Tibial nerve (tissue), 4 donors: ENCODE measurements at regions not wholly inside any gene's neighbourhood (a gene's known extent, or its start where the extent isn't known, plus 50 kb on each side); places are given as distances from the start of the nearest gene placed in this dataset.

ENCODE experiments used
- DNase-seq, 2 donors: peaks; one replicate each; pipeline ENCODE4 v3.0.0-alpha.2; 2019; ENCODE audit warnings: low spot score in 2 of 2
- H3K27ac ChIP-seq, 4 donors: fragments of 200-600 bp; sonication (generic) in 3 of 4; one replicate each; pipeline ENCODE4 v1.5.1; 2017 to 2019; ENCODE audit warnings: mild to moderate bottlenecking in 1 of 4
- H3K27me3 ChIP-seq, 2 donors: fragments of 200-600 bp; sonication (generic) in 1 of 2; one replicate each; pipeline versions ENCODE4 v1.5.1 to v1.6.0; 2017 to 2019
- H3K36me3 ChIP-seq, 3 donors: fragments of 200-600 bp; sonication (generic); one replicate each; pipeline ENCODE4 v1.5.1; 2018 to 2019
- H3K4me1 ChIP-seq, 4 donors: fragments of 200-600 bp; sonication (generic) in 3 of 4; one replicate each; pipeline ENCODE4 v1.5.1; 2017 to 2019
- H3K4me3 ChIP-seq, 4 donors: fragments of 200-600 bp; sonication (generic) in 3 of 4; one replicate each; pipeline ENCODE4 v1.5.1; 2017 to 2019; ENCODE audit warnings: mild to moderate bottlenecking in 1 of 4, moderate library complexity in 1 of 4
- H3K9me3 ChIP-seq, 4 donors: fragments of 200-600 bp; sonication (generic) in 3 of 4; one replicate each; pipeline ENCODE4 v1.5.1; 2017 to 2019
- CTCF ChIP-seq, 5 experiments: fragments of 200-600 bp in 3 of 5; fragments of 450-650 bp in 2 of 5; sonication (generic) in 3 of 5; IDR thresholded peaks; one replicate each; pipeline ENCODE4 v1.5.1; 2016 to 2019; ENCODE audit warnings: antibody characterized with exemption in 5 of 5, mild to moderate bottlenecking in 3 of 5, moderate library complexity in 2 of 5
- EP300 ChIP-seq, 2 donors: sonication (generic); formaldehyde crosslinking; IDR thresholded peaks; one replicate each; pipeline ENCODE4 v1.6.1; 2017; ENCODE audit warnings: antibody characterized with exemption in 2 of 2, mild to moderate bottlenecking in 1 of 2
- POLR2A ChIP-seq, 2 donors: fragments of 450-650 bp; IDR thresholded peaks; one replicate each; pipeline ENCODE4 v1.6.1; 2017; ENCODE audit warnings: antibody characterized with exemption in 2 of 2, mild to moderate bottlenecking in 2 of 2, moderate library complexity in 2 of 2
- WGBS, 2 donors: methylation state at CpG; one replicate each; pipeline ENCODE4 v1.1.5; 2018; 5-methylcytosine and 5-hydroxymethylcytosine counted together

GRCh38 chr13:74920361-74920760 is 561.6 kb downstream of the TBC1D4 start:
- Histone ChIP-seq H3K9me3 (peaks cover 0 to 5% (median 0%) of the 10 kb centered on the region in 4 donors), H3K36me3 (no peaks in the 10 kb centered on the region), H3K4me3 (no peak overlapping the region), H3K4me1 (no peaks in the 10 kb centered on the region), H3K27me3 (no peaks in the 10 kb centered on the region), H3K27ac (no peak overlapping the region)
- no peak for TF ChIP-seq CTCF (IDR thresholded peaks at IDR 0.05)
- no peak for TF ChIP-seq POLR2A (IDR thresholded peaks at IDR 0.05)
- no peak for TF ChIP-seq EP300 (IDR thresholded peaks at IDR 0.05)
- 72 to 82% methylated on average over 4 of the region's 4 CpGs for WGBS, 2 donors
- DNase-seq: no peak

- DNase-seq: no peak
- no peak for TF ChIP-seq CTCF (IDR thresholded peaks at IDR 0.05)
- no peak for TF ChIP-seq POLR2A (IDR thresholded peaks at IDR 0.05)
- TF ChIP-seq EP300 (IDR thresholded peaks at IDR 0.05): no peak
- Histone ChIP-seq H3K4me1 (no peaks in the 10 kb centered on the region), H3K4me3 (no peak overlapping the region), H3K27ac (no peak overlapping the region), H3K9me3 (peaks cover 0 to 5% (median 0%) of the 10 kb centered on the region in 4 donors), H3K27me3 (no peaks in the 10 kb centered on the region), H3K36me3 (no peaks in the 10 kb centered on the region)
These were observed 562.1 kb downstream of the TBC1D4 start for GRCh38 chr13:74919914-74920313.

GRCh38 chr13:74912898-74913297 is 569.1 kb downstream of the TBC1D4 start:
- H3K27ac ChIP-seq: no peak overlapping the region
- H3K4me1 ChIP-seq: no peaks in the 10 kb centered on the region
- no peaks in the 10 kb centered on the region for H3K27me3 ChIP-seq
- DNase-seq: no peak
- 70 to 86% methylated on average over 2 of the region's 2 CpGs for WGBS, 2 donors
- no peaks in the 10 kb centered on the region for H3K9me3 ChIP-seq
- no peaks in the 10 kb centered on the region for H3K36me3 ChIP-seq
- no peak overlapping the region for H3K4me3 ChIP-seq
- no peak for TF ChIP-seq POLR2A (IDR thresholded peaks at IDR 0.05)
- no peak for TF ChIP-seq EP300 (IDR thresholded peaks at IDR 0.05)
- TF ChIP-seq CTCF (IDR thresholded peaks at IDR 0.05): no peak

- Histone ChIP-seq H3K27ac (no peak overlapping the region), H3K36me3 (no peaks in the 10 kb centered on the region), H3K4me3 (no peak overlapping the region), H3K27me3 (no peaks in the 10 kb centered on the region), H3K4me1 (no peaks in the 10 kb centered on the region), H3K9me3 (no peaks in the 10 kb centered on the region)
- no peak for TF ChIP-seq EP300 (IDR thresholded peaks at IDR 0.05)
- TF ChIP-seq CTCF (IDR thresholded peaks at IDR 0.05): no peak
- TF ChIP-seq POLR2A (IDR thresholded peaks at IDR 0.05): no peak
- no peak for DNase-seq
- WGBS, 2 donors: 80 to 83% methylated on average over 5 of the region's 5 CpGs
These were observed 571.6 kb downstream of the TBC1D4 start for GRCh38 chr13:74910415-74910814.

GRCh38 chr13:74907788-74908187 is 574.2 kb downstream of the TBC1D4 start:
- 75 to 76% methylated on average over 5 of the region's 5 CpGs for WGBS, 2 donors
- DNase-seq: no peak
- Histone ChIP-seq H3K27ac (no peak overlapping the region), H3K4me3 (no peak overlapping the region), H3K36me3 (no peaks in the 10 kb centered on the region), H3K27me3 (no peaks in the 10 kb centered on the region), H3K9me3 (no peaks in the 10 kb centered on the region), H3K4me1 (no peaks in the 10 kb centered on the region)
- TF ChIP-seq CTCF (IDR thresholded peaks at IDR 0.05): no peak
- no peak for TF ChIP-seq POLR2A (IDR thresholded peaks at IDR 0.05)
- TF ChIP-seq EP300 (IDR thresholded peaks at IDR 0.05): no peak
